Activated gamma-delta T cell treated with anti-CD3 and anti-CD28 coated beads, Interleukin-2, amount 50 U/mL, for 16 hours (primary cell): ENCODE measurements at regions not wholly inside any gene's neighbourhood (a gene's known extent, or its start where the extent isn't known, plus 50 kb on each side); places are given as distances from the start of the nearest gene placed in this dataset.

Source experiments
- DNase-seq: peaks from one replicate; pipeline ENCODE4 v3.0.0-alpha.2; 2020; ENCODE audit warnings: low read depth

DNA sequence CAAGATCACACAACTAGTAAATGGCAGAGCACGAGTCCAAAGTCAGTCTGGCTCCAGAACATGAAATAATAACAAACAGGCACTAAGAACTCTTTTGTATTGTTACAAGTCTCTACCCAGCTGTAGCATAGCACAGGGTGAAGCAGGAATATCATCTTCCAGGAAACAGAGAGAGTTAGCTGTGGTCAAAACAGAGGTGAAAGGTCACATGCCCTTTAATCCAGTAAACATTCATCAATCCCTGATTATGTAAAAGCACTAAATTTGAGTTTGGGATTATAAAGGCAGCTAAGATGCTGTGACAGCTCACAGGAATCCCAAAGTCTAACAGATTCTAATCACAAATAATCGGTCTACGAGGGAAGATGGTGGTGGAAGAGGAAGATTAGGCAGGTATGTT is 133.0 kb upstream of the ASTN2 start:
- DNase-seq = no peak

DNA sequence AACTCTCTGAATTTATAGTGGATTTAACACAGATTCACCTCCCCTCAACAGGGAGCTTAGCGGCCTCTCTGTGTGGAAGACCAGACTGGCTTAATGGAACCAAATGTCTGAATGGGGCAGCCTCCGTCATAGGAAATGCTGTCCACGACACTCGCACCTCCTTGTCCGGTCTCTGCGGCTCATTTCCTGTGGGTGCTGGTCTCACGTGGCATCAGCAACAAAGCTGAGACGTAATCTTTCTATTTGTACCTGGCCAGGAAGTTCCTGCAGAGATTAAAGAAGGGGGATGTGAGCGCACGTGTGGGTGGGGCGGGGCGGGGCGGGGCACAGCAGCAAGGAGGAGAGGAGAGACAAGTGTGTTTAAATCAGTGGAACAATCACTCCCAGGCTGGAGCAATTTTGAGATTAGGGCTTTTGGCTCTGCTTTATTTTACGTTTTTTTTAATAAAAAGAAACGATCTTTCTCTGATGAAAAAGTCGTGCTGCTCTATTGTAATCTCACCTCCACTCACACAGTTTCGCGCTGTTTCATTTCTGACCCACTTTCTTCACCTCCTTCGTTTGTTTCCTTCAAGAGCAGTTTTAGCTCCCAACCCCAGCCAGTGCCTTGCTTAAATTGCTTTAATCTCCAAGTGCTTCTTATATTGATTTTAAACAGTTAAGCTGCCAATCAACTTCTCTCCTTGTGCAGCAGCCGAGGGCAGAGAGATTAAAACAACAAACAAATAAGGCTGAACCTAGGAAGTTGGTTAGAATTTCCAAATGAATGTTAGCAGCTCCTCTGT is 132.2 kb upstream of the ASTN2 start:
- no peak for DNase-seq

- DNase-seq = no peak
Measured at GRCh38 chr9:117545846-117546245, 131.0 kb upstream of the ASTN2 start.

GRCh38 chr9:117543089-117543488 is 128.2 kb upstream of the ASTN2 start:
- no peak for DNase-seq

DNA sequence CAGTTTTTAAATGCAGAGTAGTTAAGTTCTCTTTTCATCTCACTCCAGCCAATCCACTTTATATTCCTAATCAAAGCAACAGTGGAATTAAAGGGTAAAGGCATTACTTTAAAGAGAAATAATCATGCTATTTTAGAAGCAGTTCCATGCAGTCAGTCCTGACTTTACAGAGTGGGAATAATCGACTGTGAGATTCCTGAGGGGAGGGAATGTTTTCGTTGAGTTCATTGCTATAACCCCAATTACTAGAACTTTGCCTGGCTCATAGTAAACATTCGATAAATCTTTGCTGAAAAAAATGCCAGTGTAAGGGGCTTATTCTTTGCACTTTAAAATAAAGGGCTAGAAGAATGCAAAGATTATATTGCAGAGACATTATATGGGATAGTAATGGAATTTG is 127.2 kb upstream of the ASTN2 start:
- no peak for DNase-seq

- no peak for DNase-seq
Measured at GRCh38 chr9:117541181-117541580, 126.3 kb upstream of the ASTN2 start.

DNA sequence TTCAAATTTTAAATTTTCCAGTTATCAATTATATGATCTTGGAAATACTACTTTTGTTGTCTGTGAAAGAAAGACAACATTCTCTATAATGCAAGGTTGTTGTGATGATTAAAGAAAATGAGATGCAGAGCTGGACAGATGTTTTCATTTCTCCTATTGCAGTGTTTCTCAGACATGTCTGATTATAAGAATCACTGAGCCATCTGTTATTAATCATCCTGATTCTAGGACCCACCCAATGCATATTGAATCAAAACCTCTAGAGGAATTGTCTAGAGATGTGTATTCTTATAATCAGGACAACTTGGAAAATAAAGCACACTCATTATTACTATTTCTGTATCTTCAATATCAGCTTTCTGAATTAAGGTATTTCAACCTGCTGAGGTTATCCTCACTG is 121.1 kb upstream of the ASTN2 start:
- DNase-seq = no peak

GRCh38 chr9:117535434-117535833 is 120.6 kb upstream of the ASTN2 start:
- DNase-seq = no peak

GRCh38 chr9:117528225-117528624 is 113.4 kb upstream of the ASTN2 start:
- no peak for DNase-seq

- no peak for DNase-seq
Measured at GRCh38 chr9:117526674-117527073, 111.8 kb upstream of the ASTN2 start.

DNA sequence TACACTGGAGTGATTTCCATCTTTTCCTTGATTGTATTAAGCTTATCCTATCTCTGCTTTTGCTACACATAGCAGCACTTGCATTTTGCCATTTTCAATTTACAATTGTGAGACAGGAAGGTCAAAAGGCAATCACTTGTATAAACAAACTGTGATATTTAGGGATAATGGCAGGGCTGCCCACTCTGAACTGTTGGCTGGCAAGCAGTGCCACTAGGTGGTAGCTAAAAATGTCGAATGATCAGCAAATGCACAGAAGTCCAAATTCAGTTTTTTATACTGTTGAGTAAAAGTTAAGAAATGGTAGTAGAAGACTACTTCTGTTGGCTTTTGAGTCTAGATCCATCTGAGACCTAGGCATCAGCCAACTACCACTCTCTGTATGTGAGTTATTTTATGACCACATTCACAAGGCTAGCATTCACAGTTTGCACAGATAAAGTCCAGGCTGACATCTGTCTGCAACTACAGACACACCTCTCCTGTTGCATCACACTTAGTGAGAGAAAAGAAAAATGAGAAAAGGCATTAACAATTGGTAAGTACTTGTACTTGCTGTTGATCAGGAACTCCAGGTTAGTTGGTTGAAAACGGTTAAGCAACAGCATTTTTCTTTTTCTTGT is 108.8 kb upstream of the ASTN2 start:
- no peak for DNase-seq

DNA sequence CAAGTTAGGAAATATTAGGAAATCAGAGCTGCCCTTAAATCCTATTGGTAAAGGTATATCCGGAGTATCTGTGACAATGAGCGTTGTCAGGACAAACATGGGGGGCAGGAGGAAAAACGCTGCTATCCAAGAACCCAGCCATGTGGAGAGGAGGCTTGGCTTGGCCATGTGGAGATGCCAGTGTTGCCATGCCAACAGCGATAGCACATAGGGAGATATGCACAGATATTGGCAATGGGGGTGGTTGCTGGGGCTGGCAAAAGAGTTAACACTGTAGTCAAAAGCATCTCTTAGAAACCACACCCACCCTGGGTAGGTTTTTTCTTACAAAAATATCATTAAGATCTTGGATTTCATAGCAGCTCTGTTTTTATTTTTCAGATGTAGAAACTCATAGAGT is 106.4 kb upstream of the ASTN2 start:
- no peak for DNase-seq

DNA sequence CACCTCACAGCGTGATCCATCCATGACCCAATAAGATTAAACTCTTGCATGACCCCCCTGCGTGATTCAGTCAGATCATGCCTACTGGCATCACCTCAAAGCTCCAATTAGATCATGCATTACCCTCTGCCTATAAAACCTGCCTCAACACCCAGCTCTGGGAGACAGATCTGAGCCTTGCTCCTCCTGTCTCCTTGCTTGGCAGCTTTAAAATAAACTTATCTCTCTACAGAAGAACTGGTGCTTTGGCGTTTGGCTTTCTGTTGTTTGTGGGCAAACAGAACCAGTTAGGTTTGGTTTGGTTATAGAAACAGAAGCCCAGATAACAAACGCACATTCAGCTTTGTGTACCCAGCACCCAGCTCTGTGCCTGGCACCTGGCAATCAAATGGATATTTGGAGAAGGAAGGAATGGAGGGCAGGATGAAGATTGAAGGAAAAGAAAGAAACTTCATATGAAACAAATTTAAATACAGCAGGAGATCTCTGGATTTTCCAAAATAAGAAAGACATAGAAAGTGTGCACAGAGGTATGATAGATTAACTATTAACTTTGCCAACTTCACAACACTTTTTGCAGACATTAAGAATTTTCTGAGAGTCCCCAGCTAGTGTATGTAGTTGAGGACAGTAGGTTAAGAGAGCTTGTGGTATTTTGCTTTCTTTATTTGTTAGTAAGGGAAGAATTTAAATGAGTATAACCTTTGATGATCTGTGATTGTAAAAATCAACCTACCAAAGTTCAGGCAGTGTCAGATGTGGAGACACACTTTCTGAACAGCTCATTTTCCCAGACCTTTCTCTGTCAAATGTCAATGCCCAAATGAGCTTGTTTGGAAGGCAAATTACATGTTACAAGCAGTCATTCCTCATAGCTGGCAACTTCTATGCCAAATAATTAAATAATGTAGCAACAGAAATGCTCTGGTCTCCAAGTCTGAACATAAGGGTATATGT is 102.1 kb upstream of the ASTN2 start:
- DNase-seq = no peak

GRCh38 chr9:117511852-117512481 is 97.1 kb upstream of the ASTN2 start:
- no peak for DNase-seq

DNA sequence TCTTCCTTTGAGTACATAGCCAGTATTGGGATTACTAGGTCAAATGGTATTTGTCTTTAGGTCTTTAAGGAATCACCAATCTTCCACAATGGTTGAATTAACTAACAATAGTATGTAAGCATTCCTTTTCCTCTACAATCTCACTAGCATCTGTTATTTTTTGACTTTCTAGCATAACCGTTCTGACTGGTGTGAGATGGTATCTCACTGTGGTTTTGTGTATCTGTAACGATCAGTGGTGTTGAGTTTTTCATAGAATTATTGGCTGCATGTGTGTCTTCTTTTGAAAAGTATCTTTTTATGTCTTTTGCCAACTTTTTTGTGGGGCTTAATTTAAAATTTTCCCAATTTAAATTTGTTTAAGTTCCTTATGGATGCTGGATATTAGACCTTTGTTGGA is 81.5 kb upstream of the ASTN2 start:
- DNase-seq = no peak

DNA sequence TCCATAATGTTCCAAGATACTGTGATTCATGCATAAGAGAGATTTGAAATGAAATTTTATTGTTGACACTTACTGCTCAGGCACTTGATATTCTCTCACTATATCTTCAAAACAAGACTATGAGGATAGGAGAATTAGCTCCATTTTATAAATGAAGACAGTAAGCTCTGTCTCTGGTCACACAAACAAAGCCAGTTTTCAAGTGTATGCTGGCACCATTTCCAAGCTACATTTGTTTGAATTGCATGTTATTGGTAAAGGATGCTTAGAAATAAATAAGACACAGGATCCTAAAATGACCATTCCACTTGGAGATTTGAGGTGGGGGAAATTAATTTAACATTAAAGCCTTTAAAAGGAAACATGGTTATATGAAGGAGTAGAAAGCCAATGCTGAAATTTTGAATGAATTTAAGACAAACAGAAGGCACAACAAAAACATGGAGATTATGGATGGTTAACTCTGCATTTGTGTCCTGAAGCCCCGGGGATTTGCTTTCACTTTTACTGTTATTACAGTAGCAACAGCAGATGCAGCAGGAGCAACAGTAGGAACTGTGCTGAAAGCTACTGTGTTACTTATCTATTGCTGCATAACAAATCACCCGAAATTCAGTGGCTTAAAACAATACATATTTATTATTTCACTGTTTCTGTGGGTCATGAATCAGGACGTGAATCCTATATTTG is 79.7 kb upstream of the ASTN2 start:
- no peak for DNase-seq

DNA sequence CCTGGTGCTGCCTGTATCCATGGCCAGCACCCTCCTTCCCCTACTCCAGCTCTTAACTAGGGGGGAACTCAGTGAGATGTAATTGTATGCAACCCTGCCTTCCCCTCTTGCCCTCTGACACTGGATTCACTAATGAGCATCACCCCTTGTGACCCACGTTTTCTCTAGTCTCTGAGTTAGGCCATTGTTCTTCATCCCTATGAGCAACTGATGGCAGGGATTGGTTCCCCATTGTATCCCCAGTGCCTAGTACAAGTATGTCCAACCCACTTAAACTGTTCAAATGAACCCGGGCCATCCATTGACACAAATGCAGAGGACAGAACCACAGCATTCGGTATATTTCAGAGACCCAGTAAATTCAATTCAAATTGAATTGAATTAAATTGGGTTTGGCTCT is 77.6 kb upstream of the ASTN2 start:
- DNase-seq = no peak

- no peak for DNase-seq
Measured at GRCh38 chr9:117491491-117491890, 76.6 kb upstream of the ASTN2 start.

DNA sequence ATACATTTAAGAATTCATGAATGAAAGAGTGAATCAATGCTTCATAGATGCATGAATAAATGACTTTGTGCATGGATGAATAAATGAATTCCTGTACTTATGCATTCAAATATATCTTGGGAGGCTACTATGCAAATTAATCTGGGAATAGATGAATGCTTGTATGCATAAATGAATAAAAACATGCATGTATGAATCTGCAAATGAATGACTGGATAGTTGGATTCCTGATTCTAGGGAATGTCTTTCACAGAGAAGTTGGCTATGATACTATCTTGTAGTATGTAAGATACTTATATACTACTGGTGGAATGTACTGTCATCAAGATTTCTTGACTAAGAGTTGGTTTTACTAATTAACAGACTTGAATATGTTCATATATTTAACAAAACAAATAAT is 75.3 kb upstream of the ASTN2 start:
- DNase-seq = no peak

DNA sequence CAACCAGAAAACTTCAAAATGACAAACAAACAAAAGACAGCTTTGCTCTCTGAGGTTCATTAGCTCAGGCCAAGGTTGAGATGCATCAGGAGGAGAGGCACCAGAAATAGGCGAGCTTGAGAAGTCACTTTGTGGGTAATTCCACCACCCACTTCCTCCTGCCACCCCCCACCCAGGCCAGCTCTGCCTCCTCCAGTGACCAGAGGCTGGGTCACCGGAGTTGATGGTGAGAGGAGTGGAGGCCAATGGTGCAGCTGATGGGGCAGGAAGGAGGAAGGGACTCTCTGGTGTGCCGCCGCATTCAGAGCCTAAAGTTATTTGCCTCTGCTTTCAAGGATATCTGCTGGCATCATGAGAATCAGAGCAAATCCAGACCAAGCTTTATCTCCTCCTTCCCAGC is 73.8 kb upstream of the ASTN2 start:
- no peak for DNase-seq

DNA sequence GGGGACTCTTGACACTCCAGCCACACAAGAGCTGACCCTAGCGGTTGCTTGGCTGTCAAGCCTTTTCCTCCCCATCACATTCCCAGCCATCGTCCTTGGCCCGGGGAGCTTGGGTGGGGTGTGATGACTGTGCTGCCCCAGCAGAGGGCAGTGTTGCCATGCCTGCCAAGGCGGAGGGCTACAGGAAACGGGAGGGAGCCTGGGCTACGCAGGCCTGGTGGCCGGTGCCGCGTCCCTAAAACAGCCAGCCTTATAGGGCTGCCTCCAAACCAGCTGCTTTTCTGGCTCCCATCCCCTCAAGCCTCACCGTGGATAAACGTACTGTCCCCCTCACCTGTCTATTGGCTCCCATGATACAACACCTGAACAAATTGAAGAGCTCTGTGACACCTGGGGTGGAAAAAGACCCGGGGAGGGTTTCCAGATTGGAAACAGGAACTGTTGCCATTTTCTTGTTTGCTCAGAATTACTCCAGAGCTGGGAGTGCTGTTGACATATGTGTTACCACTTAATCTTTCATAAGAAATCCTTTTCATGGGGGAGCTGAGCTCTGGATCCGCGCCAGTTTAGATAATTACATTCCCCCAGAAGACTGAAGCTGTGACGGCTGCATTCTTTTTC is 72.8 kb upstream of the ASTN2 start:
- DNase-seq = no peak
